ENCODE measurements at regions not wholly inside any gene's neighbourhood (a gene's known extent, or its start where the extent isn't known, plus 50 kb on each side); places are given as distances from the start of the nearest gene placed in this dataset.

- TF ChIP-seq CTCF (IDR thresholded peaks at IDR 0.05; ENCODE audit: low read length) (no peak), EZH2 (IDR thresholded peaks at IDR 0.05; ENCODE audit: borderline replicate concordance, low read length) (no peak)
Measured at GRCh38 chr3:105974381-105974780, 105.6 kb upstream of the CBLB start.

Measured in OCI-LY1 (cell line).